KBM-7 (cell line): ENCODE measurements at regions not wholly inside any gene's neighbourhood (a gene's known extent, or its start where the extent isn't known, plus 50 kb on each side); places are given as distances from the start of the nearest gene placed in this dataset.

Experiments
- DNase-seq: peaks from one replicate; pipeline ENCODE4 v3.0.0-alpha.2; 2015
- in situ Hi-C: fragments of 300-500 bp; cut with MboI; formaldehyde crosslinking; loops from 2 replicates; pipeline ENCODE4 v1.14.3; 2020; ENCODE audit warnings: low sequenced_read_pairs, low pct_unique_long_range_greater_than_20kb, mixed read lengths

DNA sequence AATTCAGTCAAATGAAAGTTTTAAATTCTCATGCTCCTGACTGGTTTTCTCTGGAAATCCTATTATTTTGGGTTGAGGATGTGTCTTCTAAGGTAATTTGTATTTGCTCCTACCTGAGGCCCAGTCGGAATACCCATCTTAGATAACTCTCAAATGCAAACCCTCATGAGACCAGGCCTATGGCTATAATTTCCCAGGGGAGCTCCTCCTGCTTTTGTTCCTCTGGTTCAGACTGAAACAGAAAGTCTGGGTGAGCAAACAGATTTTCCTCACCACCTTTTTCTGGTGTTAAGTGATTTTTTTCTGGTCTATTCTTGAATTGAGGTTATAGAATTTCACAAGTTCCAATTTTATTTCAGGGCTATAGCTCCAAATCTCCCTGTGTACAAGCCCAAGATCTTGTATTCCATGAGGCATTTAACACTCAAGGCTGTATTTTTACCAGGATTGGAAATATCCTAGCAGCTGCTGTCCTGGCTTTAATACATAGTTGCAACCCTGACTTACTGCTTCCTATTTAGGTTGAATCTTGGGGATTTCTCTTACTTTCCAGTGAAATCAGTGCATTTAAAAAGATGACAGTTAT is 169.1 kb upstream of the PTCHD4 start:
- no peak for DNase-seq
- in situ Hi-C loops = no loop called here

DNA sequence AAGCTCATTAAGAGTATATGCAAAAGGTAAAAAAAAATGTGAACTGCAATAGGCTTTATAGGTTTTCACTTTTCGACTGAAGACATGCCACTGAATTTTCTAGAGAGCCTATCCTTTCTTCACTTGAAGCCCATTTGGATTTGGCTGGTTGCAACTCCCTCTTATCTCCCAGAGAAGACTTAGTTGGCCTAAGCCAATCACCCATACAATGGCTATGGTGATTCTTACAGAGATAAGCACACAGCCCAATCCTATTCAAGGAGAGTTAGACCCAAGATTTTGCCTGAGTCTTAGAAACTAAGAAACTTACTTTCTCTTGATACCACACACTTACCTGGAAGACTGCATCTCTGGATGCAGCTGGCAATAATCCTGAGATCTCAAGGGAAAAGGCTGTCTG is 167.3 kb upstream of the PTCHD4 start:
- in situ Hi-C loops = no loop called here
- no peak for DNase-seq

DNA sequence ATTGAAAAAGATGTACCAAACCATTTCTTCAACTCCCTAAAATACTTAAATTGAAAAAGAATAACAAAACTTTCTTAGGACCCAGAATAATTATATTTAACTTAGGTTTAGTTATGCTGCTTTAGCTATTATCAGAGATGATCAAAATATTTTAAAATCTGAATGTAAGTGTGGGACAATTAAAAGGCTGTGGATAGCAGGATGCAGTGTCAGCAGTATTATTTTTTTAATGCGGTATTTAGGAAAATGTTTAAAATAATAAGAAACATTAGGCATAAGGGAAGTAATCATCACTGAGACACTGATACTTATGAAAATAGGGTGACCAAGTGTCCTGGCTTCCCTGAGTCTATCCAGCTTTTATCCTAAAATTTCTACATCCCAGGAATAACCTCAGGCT is 161.5 kb upstream of the PTCHD4 start:
- in situ Hi-C loops = no loop called here

DNA sequence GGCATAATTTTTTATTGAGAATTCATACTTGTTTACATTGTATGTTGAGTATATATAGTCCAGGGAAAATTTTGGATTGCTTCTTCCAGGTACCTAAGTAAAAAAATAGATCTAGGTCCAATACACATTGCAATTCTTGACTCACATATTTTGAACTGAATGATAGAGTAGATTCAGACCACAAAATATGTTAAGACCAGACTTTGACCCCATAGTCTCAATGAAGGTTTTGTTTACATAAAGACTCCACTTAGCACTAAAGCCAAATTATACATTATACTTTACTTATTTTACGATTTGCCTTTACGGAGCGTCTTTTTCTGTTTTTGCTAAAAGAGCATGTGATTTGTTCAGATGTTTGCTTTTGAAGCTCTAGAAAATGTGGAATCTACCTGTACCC is 144.1 kb upstream of the PTCHD4 start:
- DNase-seq = no peak
- in situ Hi-C loops = no loop called here

More for the DNA sequence above, 161.5 kb upstream of the PTCHD4 start:
- no peak for DNase-seq

DNA sequence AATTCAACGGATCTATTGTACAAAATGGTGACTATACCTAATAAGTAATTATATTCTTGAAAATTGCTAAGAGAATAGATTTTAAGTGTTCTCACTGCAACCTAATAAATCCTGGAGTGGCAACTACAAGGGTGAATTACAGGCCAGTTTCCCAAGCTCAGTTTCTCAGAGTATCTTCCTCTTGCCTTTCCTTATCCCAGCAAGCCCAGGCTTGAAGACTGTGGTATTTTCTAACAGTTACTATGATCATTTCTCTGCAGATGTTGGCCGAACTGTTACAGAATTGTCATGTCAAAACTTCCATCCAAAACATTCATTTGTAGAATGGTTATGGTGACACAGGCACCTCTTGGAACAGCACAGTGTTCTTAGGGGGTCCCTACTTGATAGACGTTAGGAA is 138.1 kb upstream of the PTCHD4 start:
- DNase-seq = no peak
- in situ Hi-C loops = no loop called here

DNA sequence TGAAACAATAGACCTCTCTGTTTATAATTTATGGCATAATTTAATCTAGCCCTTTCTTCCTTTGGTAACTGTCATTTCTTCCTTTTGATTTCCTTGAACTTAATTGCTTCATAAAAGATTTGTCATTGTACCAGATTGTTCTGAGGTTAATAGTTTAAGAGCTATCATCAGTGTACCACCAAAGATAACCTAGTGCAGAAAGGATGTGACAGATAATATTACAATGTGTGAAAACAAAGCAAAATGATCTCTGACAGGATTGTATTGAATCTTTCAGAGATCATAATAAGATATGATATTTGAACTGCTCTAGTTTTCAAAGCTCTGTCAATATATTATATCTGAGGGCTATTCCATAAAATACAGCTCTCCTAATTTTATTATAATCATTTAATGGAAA is 132.1 kb upstream of the PTCHD4 start:
- no peak for DNase-seq
- in situ Hi-C loops = no loop called here

DNA sequence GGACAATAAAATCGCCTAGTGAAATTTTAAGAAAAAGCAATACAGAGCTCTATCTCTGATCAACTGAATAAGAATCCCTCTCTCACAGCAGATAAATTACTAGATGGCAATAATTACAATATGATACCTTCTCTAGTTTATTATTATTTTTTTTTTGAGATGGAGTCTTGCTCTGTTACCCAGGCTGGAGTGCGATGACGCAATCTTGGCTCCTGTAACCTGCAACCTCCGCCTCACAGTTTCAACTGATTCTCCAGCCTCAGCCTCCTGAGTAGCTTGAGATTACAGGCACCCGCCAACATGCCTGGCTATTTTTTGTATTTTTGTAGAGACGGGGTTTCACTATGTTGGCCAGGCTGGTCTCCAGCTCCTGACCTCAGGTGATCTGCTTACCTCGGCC is 129.3 kb upstream of the PTCHD4 start:
- in situ Hi-C loops = no loop called here

DNA sequence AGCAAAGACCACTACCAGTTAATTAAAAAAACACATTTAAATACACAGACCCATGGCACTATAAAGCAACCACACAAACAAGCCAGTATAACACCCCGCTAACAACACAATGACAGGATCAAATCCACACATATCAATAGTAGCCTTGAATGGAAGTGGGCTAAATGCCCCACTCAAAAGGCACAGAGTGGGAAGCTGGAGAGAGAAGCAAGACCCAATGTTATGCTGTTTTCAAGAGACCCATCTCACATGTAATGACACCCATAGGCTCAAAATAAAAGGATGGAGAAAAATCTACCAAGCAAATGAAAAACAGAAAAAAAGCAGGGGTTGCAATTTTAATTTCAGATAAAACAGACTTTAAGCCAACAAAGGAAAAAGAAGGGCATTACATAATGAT is 125.4 kb upstream of the PTCHD4 start:
- in situ Hi-C loops = no loop called here
- DNase-seq = no peak

More for the DNA sequence above, 129.3 kb upstream of the PTCHD4 start:
- DNase-seq = no peak

DNA sequence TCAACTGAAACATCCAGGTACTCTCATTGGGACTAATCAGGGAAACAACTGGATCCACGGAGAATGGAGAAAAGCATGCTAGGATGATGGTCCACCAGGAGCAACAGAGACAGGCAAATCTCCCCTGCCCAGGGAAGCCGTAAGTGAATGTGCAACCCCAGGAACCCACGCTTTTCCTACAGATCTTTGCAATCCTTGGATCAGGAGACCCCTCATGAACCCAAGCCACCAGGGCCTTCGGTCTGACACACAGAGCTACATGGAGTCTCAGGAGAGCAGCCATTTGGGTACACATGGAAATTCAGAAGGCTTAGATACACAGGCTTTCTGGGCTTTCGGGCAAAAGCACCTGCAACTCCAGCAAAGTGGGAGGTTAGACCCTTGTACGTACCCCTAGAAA is 122.1 kb upstream of the PTCHD4 start:
- in situ Hi-C loops = no loop called here
- DNase-seq = no peak

DNA sequence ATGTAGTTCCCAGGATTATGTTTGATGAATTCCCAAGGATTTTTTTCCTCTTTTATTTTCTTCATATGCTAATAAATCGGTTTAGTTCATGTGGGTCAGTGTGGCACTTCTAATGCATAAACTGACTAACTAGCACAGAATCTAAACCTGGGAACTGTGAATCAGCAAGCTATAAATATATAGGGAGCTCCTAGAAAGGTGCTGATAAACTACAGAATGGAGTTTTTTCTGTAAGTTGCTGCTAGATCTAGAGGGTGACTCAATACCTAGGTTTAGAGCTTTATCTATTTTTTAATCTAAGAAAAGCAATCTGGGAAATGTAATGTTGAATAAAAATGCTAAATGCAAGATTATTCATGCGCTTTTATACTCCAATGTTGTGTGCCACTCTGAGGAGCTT is 118.8 kb upstream of the PTCHD4 start:
- DNase-seq = no peak
- in situ Hi-C loops = no loop called here

DNA sequence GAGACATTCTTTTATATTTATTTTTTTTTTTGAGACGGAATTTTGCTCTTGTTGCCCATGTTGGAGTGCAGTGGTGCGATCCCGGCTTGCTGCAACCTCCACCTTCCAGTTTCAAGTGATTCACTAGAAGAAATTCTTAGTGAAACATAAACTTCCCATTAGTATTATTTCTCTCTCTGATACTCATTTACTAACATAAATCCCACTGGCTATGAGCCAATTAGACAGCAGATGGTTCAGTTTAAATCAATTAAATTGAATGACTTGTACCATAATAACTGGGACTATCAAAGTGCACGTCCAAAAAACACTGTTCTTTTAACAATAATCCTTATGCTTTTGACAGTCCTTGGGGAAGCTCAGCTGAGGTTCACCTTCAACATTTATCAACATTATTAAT is 111.2 kb upstream of the PTCHD4 start:
- in situ Hi-C loops = no loop called here
- DNase-seq = no peak

DNA sequence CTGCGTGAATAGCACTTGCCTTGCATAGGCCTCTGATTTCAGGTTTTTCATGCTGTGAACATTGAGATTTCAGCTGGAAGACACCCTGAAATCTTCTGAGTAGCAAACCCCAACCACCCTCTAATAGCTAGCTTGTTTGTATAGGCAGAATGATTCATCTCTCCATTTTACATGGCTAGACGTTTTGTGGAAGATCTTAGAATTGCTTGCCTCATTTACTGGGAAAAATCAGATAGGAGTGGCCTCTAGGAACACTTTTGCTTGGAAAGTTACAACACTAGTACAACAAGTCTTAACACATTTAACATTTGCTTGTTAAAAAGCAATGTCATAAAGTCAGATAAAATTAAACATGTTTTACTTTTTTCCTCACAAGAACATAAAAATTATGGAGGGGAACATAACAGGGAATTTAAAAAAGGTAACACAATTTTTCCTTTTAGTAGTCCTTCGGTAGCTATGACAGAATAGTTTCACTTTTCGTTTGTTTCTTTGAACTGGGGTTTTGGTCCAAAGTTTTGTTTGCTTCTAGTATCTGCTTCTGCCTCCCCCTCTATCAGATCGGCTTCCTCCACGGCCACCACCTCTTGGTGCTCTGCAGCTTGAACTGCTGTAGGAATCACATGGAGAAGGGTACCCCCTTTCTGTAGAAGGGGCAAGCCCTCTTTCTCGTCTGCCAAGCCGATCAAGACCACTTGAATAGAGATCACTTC is 102.2 kb upstream of the PTCHD4 start:
- DNase-seq = no peak
- in situ Hi-C loops = no loop called here

DNA sequence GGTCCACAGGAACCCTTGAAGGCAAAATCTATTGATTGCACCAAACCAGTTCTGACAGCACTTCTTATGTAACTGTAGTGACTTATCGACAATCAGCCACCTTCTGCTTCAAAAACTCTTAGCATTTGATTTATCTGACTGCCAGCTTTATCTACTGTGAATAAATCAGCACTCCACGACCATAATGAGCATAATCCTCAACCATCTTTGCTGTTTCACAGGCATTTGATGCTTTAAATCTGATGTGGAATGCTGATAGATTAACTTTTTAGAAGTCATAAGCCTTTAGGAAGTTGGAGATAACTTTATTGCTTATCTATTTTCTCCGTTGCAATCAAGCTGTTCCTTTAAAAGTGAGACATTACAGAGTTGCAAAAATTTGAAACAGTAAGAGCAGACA is 101.5 kb upstream of the PTCHD4 start:
- DNase-seq = no peak
- in situ Hi-C loops = no loop called here

DNA sequence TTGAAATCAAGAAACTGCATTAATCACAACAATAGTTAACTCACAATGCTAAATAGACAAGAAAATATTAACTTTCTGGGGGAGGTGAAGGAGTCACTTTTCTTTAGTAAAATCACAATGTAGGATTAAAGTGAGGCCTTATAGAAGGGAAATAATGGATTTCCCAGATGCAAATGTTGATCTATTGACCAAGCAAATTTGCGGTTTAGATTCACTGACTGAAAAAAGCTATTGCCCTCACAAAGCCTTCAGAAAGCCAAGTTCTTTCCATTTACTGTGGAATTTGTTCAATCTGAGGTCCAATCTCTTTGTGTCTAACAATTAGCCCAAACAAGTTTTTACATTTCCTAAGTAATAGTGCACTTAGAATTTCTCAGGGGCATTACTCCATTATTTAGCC is 95.1 kb upstream of the PTCHD4 start:
- no peak for DNase-seq
- in situ Hi-C loops = no loop called here

DNA sequence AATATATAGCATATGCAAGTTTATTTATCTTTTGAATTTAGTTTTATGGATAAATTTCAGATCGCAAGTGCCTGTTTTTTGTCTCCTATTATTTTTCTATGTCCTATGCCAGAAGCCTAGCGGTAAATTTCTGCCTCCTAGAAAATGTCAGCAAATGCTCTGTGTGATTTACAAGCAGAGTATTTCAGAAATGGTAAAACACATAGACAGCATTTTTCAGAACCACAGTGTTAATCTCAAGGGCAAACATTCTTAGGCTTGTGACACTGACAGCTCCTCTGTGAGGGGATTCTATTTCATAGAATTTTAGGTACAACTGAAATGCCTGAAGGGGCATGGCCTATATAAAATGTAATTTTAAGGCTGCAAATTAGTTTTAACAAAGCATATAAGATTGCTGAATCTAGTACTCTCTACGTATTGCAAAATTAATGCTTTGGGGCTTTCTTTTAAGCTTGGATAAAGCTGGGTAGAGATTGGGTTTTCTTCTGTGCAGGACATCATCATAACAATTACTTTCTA is 89.9 kb upstream of the PTCHD4 start:
- no peak for DNase-seq
- in situ Hi-C loops = no loop called here

DNA sequence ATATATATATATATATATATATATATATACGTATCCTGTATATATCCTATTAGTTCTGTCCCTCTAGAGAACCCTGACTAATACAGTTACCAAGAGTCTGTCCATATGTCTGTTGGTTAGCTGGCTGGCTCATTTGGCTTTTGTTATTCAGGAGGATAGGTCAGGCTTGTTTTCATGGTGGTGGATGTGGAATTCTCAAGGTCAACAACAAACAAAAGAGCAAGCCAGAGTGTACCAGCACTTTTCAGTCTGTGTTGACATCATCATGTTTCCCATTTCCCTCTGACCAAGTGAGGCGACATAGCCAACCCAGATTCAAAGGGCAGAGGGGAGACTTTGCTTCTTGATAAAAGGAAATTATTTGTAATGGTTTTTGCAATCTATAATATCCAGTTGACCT is 88.5 kb upstream of the PTCHD4 start:
- in situ Hi-C loops = no loop called here
- DNase-seq = no peak

DNA sequence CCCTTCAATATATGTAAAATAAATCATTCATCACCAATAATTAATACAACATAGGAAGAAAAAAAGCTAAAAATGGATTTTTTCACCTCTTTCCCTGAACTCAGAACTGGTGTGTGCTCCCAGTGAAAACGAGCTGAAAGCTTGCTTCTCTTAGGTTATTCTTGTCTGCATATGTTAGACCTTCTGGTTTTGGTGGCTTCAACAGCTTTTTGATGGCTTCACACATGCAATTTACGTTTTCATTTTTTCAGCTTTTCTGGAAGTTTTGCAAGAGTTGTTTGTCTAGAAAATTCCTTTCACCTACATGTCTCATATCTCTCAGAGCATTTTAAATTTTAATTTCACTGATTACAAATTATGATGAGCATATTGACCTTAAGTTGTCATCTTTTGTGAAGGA is 86.9 kb upstream of the PTCHD4 start:
- in situ Hi-C loops = no loop called here

DNA sequence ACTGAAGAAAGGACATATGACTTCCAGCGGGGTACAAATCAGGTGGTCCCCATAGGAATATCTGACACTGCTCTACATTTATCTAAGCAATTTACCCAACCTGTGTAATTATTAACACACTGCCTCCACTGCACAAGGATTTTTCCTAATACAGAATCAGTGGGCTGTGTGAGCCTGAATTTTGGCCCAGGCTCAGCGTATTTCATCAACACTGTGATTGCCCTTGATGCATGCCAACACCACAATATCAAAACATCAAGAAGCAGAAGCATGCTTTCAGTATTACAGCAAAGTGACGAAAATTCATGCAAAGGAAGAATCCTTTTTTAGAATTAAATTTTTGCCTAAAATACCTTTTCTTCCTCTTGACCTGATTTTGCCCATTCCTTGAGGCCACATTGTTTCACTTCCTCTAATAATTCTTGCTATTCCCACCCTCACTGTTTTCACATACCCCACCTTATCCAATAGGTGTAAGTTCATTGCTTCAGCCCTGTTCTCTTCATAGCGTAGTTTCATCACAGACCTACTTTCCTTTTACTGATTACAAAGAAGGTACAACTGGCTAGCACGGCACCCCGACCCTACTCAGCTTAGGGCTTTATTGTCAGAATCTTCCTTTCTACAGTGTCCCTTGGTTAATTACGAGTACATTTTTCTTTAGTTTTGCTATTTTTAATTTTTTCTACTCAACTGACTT is 83.7 kb upstream of the PTCHD4 start:
- in situ Hi-C loops = no loop called here

More for the DNA sequence above, 86.9 kb upstream of the PTCHD4 start:
- no peak for DNase-seq

DNA sequence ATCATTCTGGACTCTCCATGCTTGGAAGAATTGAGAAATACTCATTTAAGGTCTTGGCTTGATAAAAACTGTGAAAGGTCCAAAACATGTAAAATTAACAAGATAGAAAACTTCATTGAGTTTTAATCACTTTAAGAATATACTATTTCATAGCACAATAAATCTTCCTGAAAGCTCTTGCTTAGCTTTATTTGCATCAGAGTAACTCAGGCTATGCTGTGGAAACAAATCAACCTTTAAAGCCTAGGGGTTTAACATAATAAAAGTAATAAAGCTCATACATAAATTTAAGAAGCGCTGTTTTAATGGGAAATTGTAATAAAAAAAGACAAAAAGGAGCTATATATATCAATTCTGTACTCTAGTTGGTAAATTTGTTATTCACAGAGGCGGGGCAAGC is 77.2 kb upstream of the PTCHD4 start:
- in situ Hi-C loops = no loop called here
- DNase-seq = no peak

More for the DNA sequence above, 83.7 kb upstream of the PTCHD4 start:
- DNase-seq = no peak

DNA sequence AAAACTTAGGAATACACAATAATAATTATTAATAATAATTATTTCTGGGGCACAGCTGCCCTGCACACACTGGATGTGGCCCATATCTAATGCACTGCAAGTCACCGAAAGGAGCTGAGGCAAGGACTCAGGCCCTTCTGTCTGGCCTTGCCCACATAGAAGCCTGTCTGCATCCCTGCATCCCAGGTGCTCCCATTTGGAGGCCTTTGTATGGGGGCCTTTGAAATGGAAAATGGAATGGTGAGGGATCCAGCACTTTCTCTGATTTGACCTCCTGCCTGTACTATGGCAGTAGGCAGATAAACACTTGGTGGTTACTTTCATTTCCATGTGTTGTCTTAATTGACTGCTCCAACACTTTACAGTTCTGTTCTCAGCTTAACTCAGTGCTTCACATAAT is 75.7 kb upstream of the PTCHD4 start:
- in situ Hi-C loops = no loop called here
- no peak for DNase-seq
